GM21576 (cell line): ENCODE measurements at regions not wholly inside any gene's neighbourhood (a gene's known extent, or its start where the extent isn't known, plus 50 kb on each side); places are given as distances from the start of the nearest gene placed in this dataset.

Experiments
- ATAC-seq: cut with Tn5 transposase; IDR thresholded peaks from one replicate; pipeline ENCODE4 v1.9.1; 2021; ENCODE audit warnings: mild to moderate bottlenecking, moderate library complexity; ENCODE audit not compliant: unreplicated experiment

GRCh38 chr22:48871176-48871840 lies 956.4 kb downstream of the BRD1 start:
- ATAC-seq = no peak

- ATAC-seq = no peak
Measured at GRCh38 chr22:48870436-48870835, 957.2 kb downstream of the BRD1 start.

DNA sequence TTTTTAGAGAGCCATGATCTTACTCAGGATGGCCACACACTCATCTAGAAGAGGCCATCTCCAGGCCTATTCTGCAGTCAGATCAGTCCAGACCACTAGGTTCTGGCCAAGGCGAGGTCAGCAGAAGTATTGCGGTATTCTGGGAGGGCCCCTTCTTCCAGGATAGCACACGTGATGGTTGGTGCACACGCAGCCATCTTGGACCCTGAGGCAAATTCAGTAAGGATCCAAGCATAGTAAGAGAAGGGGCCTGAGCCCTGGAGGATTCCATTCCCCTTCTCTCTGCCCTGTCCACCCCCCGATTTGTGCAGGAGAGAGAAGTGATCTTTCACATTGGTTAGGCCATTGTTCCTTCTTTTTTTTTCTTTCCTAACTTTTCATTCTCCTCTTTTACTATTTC lies 957.9 kb downstream of the BRD1 start:
- no peak for ATAC-seq

DNA sequence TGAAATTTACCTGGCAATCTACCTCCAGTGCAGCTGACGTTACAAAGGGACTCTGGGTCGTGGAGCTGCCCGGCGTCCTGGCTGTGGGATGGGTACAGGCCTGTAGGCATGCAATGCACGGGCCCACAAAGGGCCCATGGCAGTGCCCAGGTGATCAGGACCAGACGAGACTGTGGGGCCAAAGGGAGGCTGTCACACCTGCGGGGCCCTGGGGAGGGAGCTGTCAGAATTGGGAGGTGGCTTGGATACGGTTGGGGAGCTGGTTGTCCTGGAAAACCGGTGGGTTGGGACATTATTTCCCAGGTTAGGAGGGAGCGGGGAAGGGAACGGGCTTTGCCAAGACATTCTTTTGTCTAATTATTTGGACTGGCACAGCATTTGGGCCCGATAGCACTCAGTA lies 958.5 kb downstream of the BRD1 start:
- ATAC-seq = no peak

DNA sequence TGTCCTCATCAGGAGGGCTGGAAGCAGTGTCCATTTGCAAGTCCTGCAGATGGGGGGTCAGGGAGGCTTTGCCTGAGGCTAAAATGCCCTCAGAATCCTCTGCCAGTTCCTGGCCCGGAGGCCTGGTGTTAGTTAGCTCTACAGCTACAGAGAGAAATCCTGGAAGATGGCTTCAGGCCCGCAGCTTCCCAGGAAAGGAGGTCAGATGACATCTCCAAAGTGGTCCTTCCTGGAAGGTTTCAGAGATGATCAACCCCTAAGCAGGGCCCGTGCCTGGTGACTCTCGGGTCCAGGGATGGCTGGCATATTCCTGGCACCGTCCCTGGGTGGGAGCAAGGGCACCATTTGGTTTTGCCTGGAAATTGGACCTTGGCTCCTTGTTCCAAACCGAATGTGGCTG lies 959.1 kb downstream of the BRD1 start:
- no peak for ATAC-seq

DNA sequence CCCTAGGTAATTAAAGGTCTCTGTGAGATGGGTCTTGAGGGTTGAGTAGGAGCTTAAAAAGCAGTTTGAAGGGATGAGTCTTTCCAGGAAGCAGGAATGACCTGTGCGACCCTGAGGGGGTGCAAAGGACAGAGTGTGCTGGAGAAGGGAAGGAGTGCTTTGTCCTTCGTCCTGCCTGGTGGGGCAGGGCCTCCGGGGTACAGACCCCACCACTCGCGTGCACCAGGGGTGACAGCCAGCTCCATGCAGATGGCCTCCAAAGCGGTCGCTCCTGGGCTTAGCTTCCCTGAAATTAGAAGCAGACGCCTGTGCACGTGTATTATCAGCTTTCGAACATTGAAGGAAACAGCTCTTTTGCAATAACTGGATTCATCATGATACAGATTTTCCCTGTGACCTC lies 959.8 kb downstream of the BRD1 start:
- ATAC-seq = no peak

DNA sequence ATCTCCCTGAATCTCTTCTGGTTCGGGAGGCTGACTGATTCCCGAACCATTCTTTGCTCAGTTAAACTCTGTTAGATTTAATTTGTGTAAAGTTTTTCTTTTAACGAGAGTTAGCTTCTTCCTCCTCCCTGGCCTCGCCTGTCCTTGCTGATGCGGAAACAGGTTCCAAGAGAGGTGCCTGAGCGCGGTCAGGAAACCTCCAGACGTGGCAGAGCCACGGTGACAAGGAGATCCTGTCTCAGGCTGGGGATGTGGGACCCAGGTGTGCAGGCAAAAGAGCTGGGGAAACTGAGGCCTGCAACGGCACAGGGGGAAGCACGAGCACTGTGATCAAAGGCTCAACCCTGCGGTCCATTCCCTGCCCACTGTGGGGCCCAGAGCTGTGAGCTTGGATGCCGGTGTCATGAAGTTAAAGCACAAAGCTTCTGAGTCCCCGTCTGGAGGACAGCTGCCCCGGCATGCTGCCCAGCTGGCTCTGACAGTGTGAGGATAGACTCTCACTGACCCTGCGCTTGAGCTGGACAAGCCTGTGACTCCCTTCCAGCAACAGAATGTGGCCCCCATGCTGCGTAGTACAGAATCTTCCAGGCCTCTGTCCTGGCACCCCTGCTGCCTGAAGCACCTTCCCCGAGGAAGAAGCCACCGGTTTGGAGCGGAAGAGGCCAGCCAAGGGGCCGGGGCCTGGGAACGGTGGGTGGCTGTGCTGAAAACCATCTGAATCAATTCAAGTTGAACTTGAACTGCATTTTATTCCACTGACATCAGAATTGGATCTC lies 960.6 kb downstream of the BRD1 start:
- no peak for ATAC-seq

DNA sequence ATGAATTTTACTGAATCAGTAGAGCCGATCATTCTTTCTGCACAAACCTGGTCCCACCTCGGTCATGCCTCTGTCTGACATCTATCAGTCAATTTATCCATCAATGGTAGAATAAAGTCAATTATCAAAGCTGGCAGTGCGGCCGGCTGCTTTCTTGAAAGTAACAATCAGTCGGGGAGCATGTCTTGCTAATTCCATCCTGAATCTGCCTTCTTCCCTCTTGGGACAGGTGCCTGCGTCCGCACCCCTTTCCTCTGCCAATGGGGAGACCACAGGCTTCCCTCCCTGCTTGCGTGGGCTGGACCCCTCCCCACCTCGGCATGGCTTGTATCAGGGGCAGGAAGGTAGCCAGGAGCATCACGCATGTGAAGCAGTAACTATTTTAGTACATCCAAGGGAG lies 962.9 kb downstream of the BRD1 start:
- no peak for ATAC-seq

DNA sequence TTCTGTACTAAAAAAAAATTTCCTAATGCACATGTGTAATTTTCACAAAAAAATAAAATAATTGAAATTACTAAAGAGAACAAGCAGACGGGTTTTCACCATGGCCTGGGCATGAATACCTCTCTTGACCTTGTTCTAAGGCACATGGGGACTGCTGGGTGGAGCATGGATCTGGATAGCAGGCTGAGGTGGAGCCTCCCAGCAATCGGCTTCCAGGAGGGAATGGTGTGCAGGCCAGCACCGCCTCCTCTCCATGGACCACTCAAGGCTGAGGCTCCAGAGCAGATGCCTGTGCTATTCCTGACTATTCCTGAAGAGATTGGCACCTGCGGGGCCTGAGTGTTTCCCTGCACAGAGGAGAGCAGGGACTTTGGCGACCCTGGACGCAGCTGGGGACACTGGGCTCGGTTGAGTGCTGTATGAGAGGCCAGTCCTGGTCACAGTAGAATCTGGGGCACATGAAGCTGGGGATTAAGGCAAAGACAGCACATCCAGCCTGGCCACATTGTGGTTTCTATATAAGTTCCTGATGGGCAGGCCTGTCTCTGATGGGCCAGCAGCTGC lies 963.6 kb downstream of the BRD1 start:
- ATAC-seq = no peak

DNA sequence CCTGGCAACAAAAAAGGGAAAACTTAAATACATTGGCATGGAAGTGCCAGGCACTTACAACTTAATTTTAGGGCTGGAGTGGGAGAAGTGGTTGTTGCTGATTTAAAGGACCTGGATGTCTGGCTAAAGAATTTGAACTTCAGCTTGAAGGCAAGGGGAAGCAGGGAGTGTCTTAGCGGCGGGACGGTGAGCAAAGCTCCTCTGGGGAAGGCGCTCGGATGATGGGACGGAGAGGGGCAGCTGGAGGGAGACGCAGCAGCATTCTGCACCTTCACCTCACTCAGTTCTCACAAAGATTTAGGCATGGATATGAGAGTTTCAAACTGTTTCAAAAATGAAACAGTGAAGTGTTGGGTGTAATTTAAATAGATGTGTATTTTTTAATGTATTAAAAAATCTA lies 967.1 kb downstream of the BRD1 start:
- no peak for ATAC-seq

DNA sequence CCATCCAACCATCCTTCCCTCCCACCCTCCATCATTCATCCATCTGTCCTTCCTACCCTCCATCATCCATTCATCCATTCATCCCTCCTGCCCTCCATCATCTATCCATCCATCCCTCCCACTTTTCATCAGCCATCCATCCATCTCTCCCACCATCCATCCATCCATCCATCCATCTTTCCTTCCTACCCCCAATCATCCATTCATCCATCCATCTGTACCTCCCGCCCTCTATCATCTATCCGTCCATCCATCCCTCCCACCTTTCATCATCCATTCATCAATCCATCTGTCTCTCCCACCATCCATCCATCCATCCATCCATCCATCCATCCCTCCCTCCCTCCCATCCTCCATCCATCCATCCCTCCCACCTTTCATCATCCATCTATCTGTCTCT lies 968.8 kb downstream of the BRD1 start:
- ATAC-seq = no peak

- no peak for ATAC-seq
Measured at GRCh38 chr22:48858121-48858520, 969.6 kb downstream of the BRD1 start.

DNA sequence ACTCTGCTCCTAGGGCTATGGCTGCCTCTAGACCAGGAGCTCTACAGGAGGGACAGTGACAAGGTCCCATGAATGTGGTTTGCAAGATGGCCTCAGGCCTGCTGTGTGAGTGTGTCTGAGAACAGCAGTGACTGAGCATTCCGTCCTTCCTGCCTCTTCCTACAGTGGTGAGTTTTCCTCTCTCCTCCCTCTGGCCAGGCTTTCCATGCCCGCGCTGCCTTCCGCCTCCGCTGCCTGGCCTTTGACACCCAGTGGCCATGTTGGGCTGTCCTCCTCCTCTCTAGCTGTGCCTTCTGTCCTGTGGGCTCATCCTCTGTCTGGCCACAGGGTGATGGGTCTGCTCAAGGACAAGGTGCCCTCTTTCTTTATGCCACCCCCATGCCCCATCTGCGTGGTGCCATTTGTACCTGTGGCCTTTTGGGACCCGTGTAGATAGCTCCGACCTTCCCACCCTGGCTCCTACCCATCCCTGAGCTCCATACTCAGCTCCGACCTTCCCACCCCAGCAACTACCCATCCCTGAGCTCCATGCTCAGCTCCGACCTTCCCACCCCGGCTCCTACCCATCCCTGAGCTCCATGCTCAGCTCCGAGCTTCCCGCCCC lies 970.4 kb downstream of the BRD1 start:
- no peak for ATAC-seq

GRCh38 chr22:48856308-48856615 lies 971.4 kb downstream of the BRD1 start:
- no peak for ATAC-seq

GRCh38 chr22:48855593-48856307 lies 971.9 kb downstream of the BRD1 start:
- ATAC-seq = no peak

DNA sequence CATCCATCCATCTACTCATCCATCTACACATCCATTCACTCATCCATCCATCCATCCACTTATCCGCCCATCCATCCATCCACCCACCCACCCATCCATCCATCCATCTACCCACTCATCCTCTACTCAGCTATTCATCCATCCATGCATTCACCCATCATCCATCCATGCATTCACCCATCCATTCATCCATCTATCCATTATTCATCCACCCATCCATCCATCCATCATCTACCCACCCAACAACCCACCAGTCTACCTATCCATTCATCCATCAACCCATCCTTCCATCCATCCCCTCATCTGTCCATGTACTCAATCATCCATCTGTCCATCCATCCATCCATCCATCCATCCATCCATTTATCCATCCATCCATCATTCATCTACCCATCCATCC lies 972.7 kb downstream of the BRD1 start:
- ATAC-seq = no peak

DNA sequence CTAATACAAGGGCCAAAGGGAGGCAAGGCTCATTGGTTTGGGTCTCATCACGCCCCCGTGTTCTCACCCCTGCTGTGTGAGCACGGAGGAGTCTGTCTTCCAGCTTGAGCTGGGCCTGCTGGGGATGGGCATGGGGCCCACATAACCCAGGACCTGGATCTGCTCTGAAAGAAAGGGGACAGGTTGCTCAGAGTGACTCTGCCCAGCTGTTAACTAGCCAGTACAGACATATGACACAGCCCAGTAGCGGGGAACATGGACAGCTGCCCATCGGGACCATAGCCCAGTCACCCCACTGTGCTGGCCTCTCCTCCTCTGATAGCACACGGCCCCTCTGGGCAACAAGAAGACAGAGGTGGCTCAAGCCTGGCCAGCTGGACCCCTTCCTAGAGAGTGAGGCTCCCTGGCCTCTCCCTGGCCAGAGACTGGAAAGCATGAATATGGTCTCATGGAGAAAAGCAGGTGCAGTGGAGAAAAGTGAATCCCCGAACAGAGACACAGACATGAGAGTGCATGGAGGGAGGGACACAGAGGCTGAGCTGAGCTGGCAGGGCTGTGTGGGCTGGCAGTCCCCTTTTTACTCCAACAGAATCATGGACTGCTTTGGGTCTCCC lies 973.9 kb downstream of the BRD1 start:
- ATAC-seq = no peak

DNA sequence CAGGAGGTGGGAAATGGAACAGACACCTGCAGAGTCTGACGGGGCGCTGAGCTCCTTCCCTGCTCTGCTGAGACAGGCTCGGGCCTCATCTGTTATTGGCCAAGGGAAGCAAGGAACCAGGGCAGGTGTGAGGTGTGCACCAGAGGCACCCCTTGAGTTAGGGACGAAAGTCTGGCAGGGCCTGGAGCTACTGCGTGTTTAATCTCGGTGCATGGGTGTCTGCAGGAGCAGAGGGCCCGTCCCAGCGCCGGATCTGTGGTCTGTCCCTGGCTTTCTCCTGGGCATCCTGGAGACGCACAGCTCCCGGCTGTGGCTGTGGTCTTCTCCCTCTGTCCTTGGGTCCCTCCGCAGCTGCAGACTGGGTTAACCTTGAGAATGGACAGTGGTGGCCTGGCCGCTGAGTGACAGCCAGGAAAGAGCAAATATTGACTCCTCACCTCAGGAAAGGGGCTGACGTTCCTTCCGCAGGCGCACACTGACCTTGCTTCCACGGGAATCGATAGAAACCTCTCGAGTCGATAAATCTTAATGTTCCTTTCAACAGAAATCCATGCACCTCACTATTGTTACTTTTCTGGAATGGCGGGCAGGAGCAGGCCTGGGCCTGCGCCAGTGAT lies 975.6 kb downstream of the BRD1 start:
- ATAC-seq = no peak

- ATAC-seq = no peak
Measured at GRCh38 chr22:48850658-48851287, 976.9 kb downstream of the BRD1 start.

DNA sequence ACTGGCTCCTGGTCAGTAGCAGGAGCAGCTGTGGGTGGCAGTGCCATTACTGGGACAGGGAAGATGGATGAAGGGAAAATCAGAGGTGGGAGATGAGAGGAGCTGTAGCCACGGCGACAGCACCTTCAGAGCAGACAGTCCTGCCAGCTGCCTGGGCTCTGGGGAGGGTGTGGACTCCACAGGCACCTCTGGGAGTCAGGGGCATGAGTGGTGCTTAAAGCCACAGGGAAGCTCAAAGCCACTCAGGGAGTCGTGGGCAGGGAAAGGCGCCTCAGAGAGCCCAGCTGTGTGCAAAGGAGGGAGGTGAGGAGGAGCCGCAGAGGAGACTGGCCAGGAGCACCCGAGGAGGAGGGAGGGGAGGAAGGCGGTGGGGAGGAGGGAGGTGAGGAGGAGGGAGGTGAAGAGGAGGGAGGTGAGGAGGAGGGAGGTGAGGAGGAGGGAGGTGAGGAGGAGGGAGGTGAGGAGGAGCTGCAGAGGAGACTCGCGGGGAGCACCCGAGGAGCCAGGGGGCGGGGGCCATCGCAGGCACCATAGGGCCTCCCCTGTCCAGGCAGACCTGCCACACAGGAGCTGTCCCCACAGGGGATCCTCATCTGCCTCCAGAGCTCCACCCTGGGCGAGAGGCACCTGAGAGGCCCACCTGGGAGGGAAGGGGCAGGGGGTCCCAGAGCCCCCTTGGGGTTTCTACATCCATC lies 977.6 kb downstream of the BRD1 start:
- no peak for ATAC-seq
